Middle frontal gyrus (tissue), 1 donor: ENCODE measurements at regions not wholly inside any gene's neighbourhood (a gene's known extent, or its start where the extent isn't known, plus 50 kb on each side); places are given as distances from the start of the nearest gene placed in this dataset.

ENCODE experiments used
- DNase-seq: peaks from one replicate; pipeline ENCODE4 v3.0.0-alpha.2; 2015; ENCODE audit warnings: low spot score; ENCODE audit errors: extremely low spot score

GRCh38 chr3:23664459-23664858 is 141.3 kb upstream of the UBE2E1 start:
- DNase-seq = no peak

GRCh38 chr3:23665741-23666140 is 140.0 kb upstream of the UBE2E1 start:
- no peak for DNase-seq

- DNase-seq = no peak
Measured at GRCh38 chr3:23666818-23667217, 138.9 kb upstream of the UBE2E1 start.

- DNase-seq = no peak
Measured at GRCh38 chr3:23667536-23668429, 138.0 kb upstream of the UBE2E1 start.

DNA sequence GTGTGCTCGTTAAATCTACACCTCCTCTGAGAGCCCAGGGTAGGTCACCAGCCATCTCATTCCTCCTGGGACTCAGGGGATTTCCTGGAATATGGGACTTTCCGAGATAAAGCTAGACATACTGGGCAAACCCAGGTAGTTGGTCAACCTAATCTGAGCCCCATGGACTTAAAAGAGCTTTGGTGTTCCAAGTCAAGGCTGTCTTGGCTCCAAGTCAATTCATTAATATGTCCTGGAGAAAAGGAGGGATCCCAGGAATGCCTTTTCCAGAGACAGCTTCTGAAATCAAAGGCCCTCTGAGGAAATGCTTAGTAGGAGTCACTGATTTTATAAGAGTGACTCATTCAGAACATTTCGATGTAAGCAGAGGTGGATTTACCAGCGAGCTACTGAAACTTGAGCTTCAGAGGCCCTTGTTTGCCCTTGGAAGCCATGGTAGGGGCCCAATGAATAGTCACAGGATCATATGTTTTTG is 137.3 kb upstream of the UBE2E1 start:
- no peak for DNase-seq

DNA sequence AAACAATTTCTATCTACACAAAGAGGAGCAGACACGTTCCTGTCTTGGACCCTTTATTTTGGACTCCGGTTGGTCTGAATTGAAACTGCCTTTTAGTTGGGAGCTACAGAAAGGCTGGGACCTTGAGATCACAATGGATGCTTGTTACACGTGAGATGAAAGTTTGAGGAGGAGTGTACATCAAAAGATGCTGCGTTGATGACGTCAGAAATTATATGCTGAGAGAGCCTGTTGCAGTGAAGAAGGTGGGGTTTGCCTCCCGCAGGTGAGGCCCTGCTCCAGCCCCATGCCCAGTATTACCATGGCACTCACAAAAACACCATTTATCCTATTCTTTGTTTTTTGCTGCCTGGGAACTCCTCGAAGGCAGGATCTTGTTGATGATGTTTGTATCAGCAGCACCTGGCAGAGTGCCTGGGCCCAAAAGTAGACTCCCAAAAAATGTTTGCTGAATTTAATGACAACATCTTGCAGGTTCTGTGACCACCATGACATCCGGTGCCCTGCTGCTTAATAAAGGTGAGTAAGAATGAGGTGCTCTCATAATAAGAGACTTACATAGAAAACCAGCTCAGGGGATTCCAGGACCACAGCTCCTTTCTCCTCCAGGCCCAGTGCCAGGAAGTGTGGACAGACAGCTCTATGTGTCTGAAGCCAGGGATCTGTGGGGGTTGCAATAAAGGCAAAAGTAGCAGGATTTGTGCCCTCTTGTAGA is 136.1 kb upstream of the UBE2E1 start:
- no peak for DNase-seq

DNA sequence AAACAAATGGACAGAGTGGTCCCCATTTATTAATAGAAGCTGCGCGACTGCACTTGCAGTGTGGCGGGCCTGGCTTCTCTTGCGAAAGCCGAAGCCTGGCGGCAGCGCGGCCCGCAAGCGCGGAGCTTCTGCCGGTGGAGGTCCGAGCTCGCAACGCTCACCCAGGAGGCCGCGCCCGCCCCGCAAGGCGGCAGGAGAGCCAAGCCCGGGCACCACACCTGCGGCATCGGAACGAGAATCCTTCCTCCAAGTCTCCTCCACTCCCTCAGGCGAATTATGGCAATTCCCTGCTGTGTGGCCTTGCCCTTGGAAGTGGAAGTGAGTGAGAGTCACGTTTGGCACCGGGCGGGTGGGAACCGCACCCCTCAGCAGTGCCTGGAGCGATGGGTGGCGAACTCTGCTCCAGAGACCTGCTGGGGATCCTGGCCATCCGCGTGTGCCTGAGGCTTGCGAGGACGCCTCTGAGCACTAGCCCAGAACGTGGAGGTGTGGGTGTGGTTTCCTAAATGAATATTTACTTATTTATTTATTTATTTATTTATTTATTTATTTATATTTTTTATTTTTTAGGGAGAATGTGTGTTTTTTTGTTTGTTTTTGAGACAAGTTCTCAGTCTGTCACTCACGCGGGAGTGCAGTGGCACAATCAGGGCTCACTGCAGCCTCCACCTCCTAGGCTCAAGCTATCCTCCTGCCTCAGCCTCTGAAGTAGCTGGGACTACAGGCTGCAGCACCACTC is 133.7 kb upstream of the UBE2E1 start:
- DNase-seq = no peak

DNA sequence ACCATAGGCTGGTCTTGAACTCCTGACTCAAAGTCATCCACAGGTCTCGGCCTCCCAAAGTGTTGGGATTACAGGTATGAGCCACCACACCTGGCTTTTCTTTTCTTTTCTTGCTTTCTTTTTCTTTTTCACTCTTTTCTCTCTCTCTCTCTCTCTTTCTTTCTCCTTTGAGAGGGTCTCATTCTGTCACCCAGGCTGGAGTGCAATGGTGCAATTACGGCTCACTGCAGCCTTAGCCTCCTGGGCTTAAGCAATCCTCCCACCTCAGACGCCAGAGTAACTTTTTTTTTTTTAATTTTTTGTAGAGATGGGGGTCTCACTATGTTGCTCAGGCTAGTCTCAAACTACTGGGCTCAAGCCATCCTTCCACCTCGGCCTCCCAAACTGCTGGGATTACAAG is 133.1 kb upstream of the UBE2E1 start:
- no peak for DNase-seq

DNA sequence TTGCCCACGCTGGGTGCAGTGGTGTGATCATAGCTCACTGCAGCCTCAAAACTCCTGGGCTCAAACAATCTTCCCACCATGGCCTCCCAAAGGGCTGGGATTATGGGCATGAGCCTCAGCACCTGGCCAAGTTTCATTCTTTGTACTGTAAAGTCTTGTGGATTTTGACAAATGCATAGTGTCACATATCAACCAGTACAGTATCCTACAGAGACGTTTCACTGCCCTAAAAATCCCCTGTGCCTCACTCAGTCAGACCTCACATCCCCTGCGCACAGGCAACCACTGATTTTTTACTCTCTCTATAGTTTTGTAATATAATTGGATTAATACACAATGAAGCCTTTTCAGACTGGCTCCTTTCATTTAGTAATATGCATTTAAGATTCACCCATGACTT is 130.7 kb upstream of the UBE2E1 start:
- no peak for DNase-seq

GRCh38 chr3:23676093-23676492 is 129.7 kb upstream of the UBE2E1 start:
- DNase-seq = no peak

- DNase-seq = no peak
Measured at GRCh38 chr3:23682646-23683045, 123.1 kb upstream of the UBE2E1 start.

- peak; percentile 40 for DNase-seq
Measured at GRCh38 chr3:23685541-23686258, 120.1 kb upstream of the UBE2E1 start.

GRCh38 chr3:23686519-23686918 is 119.2 kb upstream of the UBE2E1 start:
- no peak for DNase-seq

DNA sequence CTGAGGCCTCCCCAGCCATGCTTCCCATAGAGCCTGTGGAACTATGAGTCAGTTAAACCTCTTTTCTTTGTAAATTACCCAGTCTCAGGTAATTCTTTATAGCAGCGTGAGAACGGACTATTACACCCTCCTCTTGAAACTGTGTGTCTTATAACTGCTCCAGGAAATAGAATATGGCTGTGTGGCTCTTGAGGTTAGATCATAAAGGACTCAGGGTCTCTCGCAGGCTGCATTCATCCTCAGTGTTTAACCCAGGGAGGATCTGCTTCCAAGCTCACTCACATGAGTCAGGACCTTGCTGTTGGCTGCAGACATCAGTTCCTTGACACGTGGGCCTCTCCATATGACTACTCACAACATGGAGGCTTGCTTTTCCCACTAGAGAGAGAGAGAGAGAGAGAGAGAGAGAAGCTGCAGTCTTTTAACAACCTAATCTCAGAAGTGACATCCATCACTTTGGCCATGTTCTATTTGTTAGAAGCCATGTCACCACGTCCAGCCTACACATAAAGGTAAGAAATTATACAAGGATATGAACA is 114.3 kb upstream of the UBE2E1 start:
- no peak for DNase-seq

GRCh38 chr3:23696842-23697241 is 108.9 kb upstream of the UBE2E1 start:
- DNase-seq = no peak

GRCh38 chr3:23697416-23697815 is 108.3 kb upstream of the UBE2E1 start:
- DNase-seq = no peak

DNA sequence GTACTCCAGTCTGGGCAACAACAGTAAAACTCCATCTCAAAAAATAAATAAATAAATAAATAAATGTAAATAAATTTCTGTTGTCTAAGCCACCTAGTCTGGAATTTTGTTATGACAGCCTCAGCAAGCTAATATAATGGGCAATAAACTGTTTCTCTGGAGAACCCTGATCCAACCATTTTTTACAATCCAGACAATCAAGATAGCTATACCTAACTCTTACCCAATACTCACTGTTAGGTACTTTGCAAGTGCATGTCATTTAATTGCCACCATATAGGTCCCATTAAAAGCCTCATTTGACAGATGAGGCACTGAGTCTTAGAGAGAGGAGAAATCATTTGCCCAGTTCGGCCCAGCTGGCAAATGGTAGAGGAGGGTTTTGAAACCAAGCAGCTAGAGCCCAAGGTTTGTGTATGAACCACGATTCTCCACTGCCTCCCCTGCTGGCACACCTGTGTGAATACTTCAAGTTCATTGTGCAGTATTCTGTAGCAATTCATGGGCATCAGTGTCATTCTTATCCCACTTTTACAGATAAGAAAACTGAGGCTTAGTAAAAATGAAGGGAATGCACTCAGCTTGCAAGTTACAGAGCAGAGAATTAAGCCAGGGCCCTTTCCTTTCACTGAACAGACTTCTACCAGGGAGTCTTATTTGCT is 107.0 kb upstream of the UBE2E1 start:
- no peak for DNase-seq

DNA sequence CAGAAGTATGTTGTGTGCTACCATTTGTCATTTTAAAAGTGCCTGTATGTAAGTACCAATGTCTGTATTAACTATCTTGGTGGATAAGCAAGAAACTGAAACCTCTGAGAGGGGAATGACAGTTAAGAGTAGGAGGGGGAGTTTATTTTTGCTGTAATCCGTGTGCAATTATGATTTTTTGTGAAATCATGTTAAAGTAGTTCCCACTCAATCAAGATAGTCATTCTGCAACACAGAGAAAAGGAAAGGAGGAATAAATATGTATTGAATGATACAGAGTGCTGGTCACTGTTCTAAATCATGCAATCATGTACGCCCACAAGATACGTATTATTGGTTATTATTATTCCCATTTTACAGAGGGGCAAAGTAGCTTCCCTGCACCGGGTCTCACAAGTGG is 105.1 kb upstream of the UBE2E1 start:
- no peak for DNase-seq

GRCh38 chr3:23701716-23702597 is 103.8 kb upstream of the UBE2E1 start:
- DNase-seq = no peak
